HuH-7 (cell line): ENCODE measurements at regions not wholly inside any gene's neighbourhood (a gene's known extent, or its start where the extent isn't known, plus 50 kb on each side); places are given as distances from the start of the nearest gene placed in this dataset.
"Not testable (repeated sequence)": the region's sequence is repeated elsewhere in the genome, so short reads cannot be mapped to it uniquely, and the experiment has no call there.

Source experiments
- DNase-seq: peaks from one replicate; pipeline ENCODE4 v3.0.0; 2011; ENCODE audit warnings: low spot score

DNA sequence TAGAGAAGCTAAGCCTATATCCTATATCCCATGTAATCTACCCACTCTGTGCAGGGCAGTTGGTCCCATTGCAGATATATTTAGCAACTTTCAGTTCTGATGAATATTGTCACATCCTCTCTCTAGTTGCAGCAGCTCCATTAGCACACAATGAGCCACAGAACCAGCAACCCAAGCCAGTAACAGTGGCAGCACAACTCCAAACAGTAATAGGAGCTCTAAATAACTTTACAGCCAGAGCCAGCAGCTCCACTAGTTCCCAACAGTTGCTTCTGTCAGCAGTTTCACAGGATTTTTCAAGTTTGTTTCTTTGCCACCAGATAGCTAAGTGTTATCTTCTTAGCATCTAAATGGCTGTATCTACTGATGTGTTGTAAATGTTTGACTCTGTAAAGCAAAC lies 490.8 kb downstream of the HTR1B start:
- DNase-seq, result no peak

DNA sequence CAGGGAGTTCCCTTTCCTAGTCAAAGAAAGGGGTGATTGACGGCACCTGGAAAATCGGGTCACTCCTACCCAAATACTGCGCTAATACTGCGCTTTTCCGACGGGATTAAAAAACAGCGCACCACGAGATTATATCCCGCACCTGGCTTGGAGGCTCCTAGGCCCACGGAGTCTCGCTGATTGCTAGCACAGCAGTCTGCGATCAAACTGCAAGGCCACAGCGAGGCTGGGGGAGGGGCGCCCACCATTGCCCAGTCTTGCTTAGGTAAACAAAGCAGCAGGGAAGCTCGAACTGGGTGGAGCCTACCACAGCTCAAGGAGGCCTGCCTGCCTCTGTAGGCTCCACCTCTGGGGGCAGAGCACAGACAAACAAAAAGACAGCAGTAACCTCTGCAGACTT lies 504.1 kb downstream of the HTR1B start:
- not testable (repeated sequence) for DNase-seq

DNA sequence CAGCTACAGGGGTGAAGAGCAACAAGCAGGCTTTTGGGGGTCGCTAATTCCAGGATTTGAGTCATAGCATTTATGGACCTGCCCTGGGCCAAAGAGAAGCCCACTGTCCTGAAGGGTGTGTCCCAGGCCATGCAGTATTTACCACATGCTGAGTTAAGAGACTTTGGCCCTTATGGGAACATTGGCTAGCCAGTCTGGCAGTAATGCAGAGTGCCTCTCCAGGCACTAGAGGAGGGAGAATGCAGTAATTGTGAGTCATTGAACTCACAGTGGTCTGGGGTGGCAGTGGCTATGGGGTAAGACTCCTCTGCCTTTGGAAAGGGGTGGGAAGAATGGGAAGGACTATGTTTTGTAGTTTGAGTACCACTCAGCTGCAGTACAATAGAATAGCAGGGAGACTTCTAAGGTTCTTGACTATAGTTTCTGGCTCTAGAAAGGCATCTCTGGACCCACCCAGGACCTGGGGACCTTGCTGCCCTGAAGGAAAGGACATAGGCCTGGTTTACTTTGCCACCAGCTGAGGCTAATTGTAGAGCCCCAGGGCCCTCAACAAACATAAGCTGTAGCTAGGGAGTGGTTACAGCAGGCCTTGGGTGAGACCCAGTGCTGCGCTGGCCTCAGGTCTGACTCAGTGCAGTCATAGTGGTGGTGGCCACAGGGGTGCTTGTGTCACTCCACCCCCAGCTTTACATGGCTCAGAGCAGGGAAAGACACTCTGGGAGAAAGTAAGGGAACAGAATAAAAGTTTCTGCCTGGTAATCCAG lies 520.9 kb downstream of the HTR1B start:
- DNase-seq, result no peak

DNA sequence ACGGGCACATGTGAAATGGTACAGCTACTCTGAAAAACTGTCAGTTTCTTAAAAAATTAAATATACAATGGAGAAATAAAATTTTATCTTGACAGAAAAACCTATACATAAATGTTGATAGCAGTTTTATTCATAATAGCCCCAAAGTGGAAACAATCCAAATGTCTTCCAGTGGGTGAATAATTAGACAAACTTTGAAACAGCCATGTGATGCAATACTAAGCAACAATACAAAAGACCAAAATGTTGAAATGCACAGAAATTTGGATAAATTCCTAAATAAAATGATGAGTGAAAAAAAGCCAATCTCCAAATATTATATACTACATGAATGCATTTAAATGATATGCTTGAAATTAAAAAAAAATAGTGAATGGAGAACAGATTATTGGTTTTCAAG lies 523.1 kb downstream of the HTR1B start:
- DNase-seq, result no peak

DNA sequence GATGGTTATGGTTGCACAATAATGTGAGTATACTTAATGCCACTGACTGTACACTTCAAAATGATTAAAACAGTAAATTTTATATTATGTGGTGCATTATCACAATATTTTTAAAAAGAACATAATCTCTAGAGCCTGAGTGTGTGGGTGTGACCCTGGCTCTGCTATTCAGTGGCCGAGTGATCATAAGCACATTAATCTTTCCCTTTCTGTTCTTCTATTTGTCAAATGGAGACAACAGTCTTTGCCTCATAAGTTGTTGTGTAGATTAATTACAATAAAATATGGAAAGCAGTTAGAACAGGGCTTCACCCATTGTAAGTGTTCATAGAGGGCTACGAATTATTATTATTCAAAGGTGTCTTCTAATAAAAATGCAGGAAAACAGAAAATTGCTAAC lies 548.6 kb downstream of the HTR1B start:
- no peak for DNase-seq

DNA sequence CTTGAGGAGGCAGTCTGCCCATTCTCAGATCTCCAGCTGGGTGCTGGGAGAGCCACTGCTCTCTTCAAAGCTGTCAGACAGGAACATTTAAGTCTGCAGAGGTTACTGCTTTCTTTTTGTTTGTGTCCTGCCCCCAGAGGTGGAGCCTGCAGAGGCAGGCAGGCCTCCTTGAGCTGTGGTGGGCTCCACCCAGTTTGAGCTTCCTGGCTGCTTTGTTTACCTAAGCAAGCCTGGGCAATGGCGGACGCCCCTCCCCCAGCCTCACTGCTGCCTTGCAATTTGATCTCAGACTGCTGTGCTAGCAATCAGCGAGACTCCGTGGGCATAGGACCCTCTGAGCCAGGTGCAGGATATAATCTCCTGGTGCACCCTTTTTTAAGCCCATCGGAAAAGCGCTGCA lies 557.8 kb downstream of the HTR1B start:
- DNase-seq, result not testable (repeated sequence)

DNA sequence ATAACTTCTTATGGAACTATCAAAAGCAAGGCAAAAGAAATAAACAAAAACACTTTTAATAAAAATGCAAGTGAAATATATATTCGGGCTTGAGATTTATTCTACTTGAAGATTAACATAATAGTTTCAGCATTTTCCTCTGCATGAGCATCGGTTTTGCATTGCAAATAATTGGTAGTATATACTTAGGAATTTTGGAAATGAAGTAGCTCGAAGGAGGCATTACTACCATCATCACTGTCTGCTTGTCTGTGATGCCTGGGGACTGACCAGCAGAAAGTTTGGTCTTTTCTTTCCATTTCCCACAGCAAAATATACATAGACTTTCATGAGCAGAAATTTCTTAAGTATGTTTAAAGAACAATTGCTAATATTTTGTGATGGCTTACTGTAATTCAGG lies 570.7 kb downstream of the HTR1B start:
- DNase-seq, result no peak

DNA sequence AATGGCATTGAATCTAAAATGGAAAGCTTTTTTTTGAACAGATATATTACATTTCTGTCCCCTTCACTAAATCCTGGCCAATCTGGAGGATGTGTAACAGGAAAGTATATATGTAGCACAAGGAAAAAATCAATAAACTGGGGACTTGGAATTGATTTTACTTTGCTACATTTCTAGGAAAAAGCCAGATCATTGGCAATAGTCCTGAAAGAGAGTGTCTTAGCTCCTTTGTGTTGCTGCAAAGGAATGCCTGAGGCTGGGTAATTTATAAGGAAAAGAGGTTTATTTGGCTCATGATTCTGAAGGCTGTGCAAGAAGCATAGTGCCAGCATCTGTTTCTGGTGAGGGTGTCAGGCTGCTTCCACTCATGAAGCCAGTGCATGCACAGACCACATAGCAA lies 574.9 kb downstream of the HTR1B start:
- DNase-seq, result no peak

DNA sequence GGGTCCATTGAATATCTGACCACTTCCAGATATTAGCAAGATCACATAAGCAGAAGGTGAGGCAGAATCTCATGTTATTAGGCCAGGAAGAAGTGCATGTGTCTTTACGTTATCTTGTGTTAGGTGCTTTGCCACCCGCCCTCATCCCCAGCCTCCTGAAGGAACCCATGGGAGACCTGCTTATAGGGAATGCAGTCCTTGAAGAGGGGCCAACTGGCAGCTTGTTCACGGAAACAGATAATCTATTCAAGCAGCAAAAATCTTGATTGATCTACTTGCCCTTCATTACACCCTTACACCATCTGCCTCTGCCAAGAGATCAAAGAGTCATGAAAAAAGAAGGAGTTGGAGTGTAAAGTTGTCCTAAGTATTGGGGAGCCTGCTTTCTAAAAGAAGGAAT lies 576.4 kb downstream of the HTR1B start:
- no peak for DNase-seq

DNA sequence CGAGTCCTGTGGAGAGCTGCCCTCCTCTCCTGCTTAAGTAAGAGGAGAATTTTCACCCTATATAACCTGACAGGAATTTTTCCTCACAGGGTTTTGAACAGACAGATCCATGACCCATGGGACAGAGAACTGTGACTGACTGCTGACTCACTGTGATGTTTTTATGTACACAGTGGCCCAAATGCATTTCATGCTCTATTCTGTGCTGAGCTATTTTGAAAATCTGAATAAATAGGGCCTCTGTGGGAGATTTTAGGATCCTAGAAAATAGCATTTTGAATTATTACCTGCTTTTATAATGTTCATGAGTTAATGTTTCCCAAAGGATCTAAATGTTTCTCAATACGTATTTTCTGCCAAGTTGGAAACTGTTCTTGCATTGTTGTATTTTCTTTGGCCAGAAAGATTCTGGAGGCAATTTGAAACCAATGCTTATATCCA lies 577.4 kb downstream of the HTR1B start:
- DNase-seq, result no peak

DNA sequence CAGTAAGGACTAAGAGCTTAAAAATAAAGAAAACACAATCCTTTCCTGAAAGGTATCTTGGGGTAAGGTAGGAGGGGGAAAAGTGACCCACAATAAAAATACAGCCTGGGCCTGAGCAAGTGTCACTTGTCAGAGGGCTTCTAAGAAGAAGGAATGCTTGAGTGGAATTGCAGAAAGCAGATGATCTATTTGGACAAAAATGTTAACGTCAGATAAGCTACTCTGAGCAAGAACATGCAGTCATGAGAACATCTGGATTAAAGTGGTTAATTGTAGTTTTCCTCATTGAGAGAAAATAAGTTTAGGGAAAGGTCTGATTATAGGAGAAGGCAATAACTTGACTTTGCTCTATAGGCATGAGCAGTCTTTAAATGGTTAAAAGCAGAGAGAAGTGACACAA lies 581.9 kb downstream of the HTR1B start:
- DNase-seq, result no peak

DNA sequence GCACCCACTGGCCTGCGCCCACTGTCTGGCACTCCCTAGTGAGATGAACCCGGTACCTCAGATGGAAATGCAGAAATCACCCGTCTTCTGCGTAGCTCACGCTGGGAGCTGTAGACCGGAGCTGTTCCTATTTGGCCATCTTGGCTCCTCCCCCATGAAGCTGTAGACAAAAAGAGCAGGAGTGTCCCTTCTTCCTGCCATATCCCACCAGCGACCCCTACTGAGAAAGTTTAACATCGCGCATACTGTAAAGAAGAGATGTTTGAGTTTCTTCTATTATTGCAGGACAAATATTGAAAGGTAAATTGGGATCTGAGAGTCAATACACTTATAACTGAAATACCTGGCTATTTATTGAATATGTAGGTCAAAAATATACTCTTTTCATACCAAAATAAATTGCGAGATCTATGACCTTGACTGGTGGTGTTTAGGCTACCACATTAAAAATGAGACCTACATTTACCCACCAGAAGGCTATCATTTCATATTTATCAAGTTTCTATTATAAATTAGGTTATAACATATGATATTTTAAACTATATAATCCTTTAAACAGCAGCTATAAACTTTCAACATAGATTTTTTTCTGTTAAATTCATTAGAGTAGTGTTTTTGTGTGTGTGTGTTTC lies 586.3 kb downstream of the HTR1B start:
- peak; percentile 4 for DNase-seq

DNA sequence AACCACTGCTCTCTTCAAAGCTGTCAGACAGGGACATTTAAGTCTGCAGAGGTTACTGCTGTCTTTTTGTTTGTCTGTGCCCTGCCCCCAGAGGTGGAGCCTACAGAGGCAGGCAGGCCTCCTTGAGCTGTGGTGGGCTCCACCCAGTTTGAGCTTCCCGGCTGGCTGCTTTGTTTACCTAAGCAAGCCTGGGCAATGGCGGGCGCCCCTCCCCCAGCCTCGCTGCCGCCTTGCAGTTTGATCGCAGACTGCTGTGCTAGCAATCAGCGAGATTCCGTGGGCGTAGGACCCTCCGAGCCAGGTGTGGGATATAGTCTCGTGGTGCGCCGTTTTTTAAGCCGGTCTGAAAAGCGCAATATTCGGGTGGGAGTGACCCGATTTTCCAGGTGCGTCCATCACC lies 586.9 kb downstream of the HTR1B start:
- not testable (repeated sequence) for DNase-seq

DNA sequence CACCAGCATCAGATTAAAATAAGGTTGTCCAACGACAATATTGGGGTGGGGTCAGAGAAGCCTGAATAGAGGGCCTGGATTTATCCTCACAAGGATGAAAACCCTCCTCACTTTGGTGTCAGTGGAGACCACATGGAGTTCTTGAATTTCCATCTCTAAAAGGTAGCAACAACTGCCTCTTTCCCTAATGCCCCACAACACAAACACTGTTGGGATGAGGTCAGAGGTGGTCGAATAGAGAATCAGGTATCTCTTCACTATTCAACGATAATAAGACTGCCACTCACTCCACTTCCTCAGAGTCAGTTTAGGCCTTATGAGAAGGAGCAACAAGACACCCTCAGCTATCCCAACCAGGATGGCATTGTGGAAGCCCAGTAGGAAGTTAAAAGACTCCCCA lies 596.1 kb downstream of the HTR1B start:
- no peak for DNase-seq

DNA sequence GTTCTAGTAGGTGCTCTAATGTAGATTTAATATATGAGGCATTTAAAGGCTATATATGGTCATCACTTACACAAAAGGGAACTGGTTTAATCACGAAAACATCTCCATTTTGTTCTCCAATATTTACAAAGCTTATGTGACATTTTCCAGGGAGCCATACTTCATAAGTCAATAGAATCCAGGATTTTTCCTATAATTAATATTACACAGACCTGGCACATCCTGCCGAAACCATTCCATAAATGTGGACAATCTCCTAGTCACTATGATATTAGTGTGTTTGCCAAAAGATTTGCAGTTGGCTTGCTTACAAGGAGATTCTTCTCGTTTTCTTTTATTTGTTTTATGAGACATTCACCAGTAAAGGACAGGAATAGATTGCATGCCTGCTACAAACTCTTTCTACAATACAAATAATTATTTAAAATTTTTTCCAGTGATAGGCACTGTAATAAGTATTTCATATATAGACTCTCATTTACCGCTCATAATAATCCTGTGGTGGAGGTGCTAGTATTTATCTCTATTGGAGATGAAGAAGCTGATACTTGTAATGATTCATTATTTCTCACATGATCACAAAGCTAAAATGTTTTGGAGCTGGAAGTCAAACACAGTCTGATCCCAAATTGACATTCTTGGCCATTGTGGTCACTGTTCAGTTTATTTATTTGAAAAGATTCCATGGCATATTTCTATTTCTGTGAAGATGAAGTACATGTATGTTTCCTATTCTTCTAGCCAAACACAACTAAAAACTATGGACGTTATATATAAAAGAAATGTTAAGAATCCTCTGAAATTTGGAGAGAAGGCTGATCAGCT lies 597.0 kb downstream of the HTR1B start:
- no peak for DNase-seq

DNA sequence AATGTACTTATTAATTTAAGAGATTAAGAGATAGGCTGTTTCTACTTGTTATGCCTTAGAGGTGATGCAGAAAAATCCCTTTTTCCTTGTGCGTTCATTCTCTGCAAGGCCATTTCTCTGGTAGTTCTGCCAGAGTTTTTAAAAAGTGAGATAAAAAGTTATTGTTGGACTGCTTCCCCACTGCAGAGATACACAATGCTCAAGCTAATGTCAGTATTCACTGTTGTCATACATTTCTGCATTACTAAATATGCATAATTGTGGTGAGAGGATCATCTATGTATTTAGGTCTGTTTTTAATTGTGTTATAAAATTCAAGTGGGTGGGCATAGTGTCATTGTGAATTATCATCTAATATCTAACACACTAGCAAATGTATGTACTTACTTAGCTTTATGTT lies 600.4 kb downstream of the HTR1B start:
- DNase-seq, result no peak

DNA sequence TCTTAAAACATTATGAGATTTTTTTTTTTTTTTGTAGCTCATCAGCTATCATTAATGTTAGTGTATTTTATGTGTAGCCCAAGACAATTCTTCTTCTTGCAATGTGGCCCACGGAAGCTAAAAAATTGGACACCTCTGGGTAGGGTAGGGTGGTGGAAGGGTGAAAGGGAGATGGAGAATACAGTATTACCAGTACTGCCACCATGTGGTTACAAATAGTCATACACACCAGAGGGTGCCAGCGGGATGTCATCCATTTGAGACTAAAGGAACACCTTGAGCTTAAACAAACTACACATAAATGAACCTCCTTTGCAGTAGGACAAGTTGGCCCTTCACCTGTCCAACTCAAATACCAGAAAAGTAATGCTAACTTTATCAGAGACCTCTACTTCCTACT lies 601.9 kb downstream of the HTR1B start:
- DNase-seq, result no peak

DNA sequence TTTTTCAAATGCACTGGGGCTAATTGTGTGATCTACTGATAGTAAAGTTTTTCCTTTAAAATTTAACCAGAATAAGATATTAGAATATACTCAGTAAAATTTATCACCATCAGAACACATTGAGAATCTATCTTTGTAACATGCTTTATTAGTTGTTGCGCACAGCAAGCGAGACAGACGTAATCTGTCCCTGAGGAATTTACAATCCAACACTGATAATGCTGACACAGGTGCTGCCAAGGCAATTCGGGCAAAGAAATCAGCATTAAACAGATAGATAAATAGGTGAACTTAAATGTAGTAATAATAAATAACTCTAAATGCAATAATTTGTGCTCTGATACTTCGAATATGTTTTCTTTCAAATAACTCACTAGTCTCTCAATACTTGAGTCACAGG lies 607.2 kb downstream of the HTR1B start:
- DNase-seq, result no peak

DNA sequence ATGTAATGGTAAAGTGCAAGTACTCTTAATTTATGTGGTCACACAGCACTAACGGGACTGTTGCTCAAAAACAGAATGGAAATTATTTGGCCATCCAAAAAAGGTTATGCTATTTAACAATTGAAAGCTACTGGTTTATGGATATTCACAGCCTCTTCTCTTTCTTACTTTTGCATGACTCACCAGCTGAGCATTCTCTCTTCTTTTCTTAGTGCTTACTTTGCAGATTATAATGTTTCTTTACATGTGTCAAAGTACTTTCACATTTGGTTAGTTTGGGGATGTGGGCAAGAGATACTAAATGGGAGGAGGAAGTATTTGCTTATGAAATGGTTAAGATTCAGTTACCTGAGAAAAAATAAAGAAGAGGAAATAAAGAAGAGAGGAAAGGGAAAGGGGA lies 610.5 kb downstream of the HTR1B start:
- no peak for DNase-seq

DNA sequence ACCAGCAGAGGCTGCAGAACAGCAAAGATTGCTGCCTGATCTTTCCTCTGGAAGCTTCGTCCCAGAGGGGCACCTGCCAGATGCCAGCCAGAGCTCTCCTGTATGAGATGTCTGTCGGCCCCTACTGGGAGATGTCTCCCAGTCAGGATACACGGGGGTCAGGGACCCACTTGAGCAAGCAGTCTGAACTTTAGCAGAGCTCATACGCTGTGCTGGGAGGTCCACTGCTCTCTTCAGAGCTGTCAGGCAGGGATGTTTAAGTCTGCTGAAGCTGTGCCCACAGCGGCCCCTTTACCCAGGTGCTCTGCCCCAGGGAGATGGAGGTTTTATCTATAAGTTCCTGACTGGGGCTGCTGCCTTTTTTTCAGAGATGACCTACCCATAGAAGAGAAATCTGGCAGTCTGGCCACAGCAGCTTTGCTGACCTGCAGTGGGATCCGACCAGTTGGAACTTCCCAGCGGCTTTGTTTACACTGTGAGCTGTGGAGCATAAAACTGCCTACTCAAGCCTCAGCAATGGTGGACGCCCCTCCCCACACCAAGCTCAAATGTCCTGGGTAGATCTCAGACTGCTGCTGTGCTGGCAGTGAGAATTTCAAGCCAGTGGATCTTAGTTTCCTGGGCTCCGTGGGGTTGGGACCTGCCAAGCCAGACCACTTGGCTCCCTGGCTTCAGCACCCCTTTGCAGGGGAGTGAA lies 613.9 kb downstream of the HTR1B start:
- DNase-seq, result not testable (repeated sequence)

DNA sequence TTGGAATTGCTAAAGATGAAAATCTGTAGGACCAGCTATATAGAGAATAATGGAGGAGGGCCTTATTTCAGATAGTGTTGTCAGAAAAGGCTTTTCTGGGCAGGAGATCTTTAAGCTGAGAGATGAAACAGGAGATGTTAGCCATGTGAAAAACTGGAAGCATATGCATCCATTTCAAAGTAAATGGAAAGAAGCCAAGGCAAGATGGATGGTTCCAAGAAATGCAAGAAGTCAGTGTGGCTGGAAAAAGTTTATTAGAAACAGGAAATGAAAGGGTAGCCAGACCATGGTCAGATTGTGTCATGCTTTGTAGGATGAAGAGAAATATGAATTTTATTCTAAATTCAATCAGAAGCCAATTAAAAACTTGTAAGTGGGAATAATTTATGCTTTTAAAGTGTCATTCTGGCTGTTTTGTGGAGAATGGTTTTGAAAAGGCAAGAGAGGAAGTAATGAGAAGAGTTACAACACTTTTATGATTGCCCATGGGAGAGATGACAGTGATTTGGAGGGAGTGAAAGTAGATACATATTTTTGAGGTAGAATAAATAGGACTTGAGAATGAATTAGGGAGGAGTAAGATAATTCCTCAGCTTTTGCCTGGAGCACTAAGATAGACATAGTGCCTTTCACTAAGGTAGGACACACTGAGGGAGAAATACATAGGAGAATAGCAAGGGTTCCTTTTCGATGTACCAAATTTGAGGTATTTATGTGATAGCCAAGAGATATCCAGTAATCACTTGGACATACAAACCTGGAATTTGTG lies 620.1 kb downstream of the HTR1B start:
- no peak for DNase-seq

DNA sequence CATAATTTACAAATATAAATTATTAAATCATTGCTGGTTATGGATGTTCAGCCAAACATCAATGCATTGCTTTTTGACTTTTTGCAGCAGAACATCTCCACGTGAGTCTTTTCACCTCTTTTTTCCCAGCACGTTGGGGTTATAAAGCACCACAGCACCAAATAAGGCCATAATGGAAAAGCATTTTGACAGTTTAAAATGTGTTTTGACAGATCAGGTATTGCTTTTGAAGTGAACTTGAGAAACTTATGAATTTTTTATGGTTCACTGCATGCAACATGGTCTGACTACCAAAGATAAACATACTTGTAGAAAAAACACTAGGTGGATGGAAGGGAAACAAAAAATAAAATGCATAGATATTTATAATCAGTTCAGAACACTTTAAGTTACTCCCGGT lies 622.4 kb downstream of the HTR1B start:
- no peak for DNase-seq
